G401.6 (cell line): ENCODE measurements at regions not wholly inside any gene's neighbourhood (a gene's known extent, or its start where the extent isn't known, plus 50 kb on each side); places are given as distances from the start of the nearest gene placed in this dataset.

Experiments
- FAIRE-seq: peaks from 2 replicates; lab custom pipeline; 2012; peaks lifted over from hg19 to GRCh38; lab: Jason Lieb, UNC

DNA sequence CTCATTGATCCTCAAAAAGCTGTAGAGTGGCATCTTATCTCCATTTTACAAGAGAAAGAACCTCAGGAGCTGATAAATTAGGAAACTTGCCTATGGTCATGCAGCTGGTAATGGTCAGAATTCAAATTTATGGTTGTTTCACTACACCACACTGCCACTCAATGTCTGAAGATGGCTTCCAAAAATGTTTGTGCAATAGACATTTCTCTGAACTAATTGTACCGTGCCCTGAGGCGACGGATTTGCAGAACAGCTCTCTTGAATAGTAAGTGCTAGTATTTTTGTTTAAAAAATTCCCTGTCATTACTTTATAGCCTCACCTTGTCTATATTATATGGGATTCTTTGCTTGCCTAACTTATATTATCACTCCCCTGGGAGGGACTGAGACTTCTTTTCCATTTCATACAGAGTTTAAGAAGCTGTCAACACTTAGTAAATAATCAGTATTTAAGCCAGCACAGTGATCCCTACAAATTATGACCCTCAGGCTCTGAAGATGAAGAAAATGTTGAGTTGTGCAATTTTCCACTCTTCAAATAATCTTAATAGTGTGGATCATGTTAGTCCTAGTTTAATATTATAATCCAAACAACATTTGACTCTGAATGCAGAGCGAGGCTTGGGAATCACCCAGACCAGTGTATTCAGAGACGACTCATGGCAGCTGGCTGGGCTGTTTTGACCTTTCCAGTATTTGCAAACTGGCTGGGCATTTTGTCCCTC is 346.6 kb downstream of the PTEN start:
- FAIRE-seq: no peak

GRCh38 chr10:88211230-88211629 is 347.8 kb downstream of the PTEN start:
- no peak for FAIRE-seq

GRCh38 chr10:88212069-88212468 is 348.6 kb downstream of the PTEN start:
- FAIRE-seq: no peak

DNA sequence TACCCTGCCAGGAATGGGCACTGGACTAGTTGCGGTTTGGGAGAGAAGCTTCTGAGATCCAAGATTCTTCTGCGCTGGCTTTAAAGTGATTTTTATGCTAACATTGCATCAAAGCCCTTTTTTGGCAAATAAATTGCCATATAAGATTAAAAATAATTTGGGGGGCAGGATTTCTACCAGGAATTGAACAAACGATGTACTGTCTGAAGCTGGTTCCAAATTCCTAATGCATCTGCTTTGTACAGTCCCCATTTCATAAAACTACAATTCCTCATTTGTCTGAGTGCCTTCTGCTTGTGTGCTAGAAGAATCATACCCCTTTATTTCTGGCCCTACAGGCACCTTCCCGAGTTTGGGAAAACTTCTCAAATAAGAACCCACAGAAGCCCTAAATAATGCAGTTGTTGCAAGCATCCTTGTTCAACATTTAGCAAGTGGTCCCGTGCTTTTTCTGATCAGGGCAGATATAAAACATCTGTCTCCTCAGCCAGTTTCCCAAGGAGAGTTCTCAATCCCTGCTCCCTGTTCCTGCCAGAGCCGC is 349.7 kb downstream of the PTEN start:
- no peak for FAIRE-seq

- no peak for FAIRE-seq
These were observed 353.6 kb downstream of the PTEN start for GRCh38 chr10:88216976-88217375.

DNA sequence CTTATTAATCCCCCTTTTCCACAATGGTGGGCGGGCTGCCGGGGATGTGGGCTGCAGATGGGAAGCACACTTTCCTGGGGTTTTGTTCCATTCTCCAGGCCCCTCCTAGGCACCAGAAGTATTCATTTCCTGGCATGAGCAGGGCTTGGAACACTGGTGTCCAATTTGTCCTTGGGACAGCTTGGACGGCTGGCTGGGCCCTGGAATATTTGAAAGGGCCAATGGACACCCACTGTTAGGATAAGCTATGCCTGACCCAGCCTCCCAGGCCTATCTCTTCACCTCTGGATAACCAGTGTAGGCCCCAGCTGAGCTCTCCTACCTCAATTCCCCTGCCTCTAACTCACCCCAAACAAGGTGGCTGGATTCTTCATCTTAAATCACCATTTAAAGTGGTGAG is 354.9 kb downstream of the PTEN start:
- FAIRE-seq: no peak

- no peak for FAIRE-seq
These were observed 356.3 kb downstream of the PTEN start for GRCh38 chr10:88219753-88220152.

DNA sequence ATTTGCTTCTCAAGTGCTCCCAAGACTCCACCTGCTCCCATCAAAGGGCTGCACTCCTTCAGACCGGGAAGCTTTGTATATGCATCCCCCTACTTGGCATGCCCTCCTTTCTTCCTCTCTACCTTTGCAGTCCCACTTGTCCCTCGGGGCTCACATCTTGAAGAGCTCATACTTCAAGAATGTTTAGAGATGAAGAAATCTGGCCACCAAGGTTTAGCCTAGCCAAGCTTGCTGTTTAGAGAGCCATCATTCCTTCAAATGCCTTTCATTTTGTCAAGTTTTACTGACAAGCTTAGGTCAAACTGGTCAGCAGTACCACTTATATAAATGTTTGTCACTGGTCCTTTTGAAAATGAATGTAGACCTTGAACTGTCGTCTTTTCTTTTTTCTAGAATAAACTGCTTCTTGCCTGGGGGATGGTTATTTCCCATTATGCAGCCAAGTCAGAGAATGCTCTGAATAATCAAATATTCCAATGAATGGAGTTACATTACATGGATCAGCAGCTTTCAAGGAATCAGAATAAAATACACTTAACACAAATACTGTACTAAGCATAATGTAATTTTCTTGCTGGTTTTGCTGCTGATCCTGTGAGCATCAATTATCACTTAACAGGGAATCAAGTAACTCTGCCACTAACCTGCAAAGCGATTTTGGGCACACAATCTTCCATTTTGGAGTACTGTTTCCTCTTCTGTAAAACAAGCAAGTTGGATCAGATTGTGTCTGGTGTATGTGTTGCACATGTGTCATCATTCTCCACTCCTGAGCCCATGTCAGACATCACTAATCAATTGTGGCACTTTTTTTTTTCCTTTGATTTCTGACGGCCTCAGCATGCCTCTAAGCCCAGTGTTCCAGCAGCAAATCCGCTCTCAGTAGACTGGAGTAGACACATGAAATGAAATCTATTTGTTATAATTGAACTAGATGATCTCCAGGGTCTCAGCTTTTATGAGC is 357.9 kb downstream of the PTEN start:
- no peak for FAIRE-seq

GRCh38 chr10:88222881-88223280 is 359.5 kb downstream of the PTEN start:
- no peak for FAIRE-seq
